ENCODE measurements at regions not wholly inside any gene's neighbourhood (a gene's known extent, or its start where the extent isn't known, plus 50 kb on each side); places are given as distances from the start of the nearest gene placed in this dataset.
"Not testable (repeated sequence)": the region's sequence is repeated elsewhere in the genome, so short reads cannot be mapped to it uniquely, and the experiment has no call there.

DNA sequence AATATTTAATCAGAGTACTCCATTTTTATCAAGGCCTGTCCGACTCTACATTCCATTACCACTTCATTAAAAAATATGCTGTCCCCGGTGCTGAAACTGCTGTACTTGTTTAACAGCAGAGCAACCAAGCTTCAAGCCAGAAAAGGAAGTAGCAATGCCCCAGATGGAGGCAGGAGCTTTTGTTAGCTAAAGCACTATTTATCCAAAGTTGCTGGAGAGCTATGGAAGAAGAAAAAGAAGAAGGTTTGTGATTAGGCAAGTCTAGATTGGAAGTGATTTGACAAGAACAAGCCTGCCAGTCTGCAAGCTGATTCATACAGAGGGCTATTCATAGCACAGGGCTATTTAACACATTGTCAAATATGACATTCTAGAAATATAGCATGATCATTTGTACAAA, 160.9 kb upstream of the SPTLC3 start:
- H3K36me3 Mint-ChIP-seq (ENCODE audit: low read depth, unreplicated experiment) = no peaks in the 10 kb centered on the region
- peaks cover 2% of the 10 kb centered on the region for H3K27me3 Mint-ChIP-seq (ENCODE audit: low read depth, unreplicated experiment)

DNA sequence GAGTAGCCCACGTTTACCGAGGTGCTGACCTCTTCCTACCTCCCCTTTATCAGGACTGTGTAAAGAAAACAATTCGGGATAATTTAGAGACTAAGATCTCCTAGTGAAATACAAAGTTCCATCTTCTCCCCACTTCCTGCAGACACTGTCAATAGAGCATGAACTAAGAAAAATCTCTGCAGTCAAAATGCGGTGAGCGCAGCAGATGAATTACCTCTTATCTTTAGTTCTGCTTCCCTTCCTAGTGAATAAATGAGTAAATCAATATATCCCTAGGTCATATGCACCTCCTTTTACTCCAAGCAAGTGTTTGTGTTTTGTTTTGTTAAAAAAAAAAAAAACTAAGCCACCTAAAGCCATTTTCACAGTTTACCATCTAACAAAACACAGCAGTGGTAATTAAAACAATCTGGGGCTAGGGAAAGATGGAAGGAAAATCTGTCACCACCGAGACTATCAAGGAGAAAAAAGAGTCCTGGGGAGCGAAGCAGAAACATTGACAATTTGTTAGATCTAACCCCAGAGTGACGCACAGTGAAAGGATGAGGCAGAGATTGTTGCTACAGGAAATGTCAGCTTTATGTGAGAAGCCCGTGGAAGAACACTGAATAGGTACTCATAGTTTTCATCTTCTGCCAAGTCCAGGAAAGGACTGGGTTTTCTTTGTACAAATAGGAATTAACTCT, 159.4 kb upstream of the SPTLC3 start:
- Mint-ChIP-seq H3K4me3 (ENCODE audit: unreplicated experiment) (no peak overlapping the region), H3K36me3 (ENCODE audit: low read depth, unreplicated experiment) (no peaks in the 10 kb centered on the region), H3K9me3 (ENCODE audit: unreplicated experiment) (no peaks in the 10 kb centered on the region), H3K27me3 (ENCODE audit: low read depth, unreplicated experiment) (peaks cover 2% of the 10 kb centered on the region), H3K4me1 (ENCODE audit: low read depth, unreplicated experiment) (no peaks in the 10 kb centered on the region), H3K27ac (ENCODE audit: unreplicated experiment) (no peak overlapping the region)
- Histone ChIP-seq H3K4me1 (ENCODE audit: insufficient read depth, low read length) (no peaks in the 10 kb centered on the region), H3K9me3 (ENCODE audit: insufficient read depth, low read depth, low read length) (no peaks in the 10 kb centered on the region), H3K27ac (ENCODE audit: low read depth, low read length) (no peak overlapping the region), H3K4me3 (ENCODE audit: insufficient read depth, low read depth, low read length) (no peak overlapping the region), H3K4me2 (ENCODE audit: low read length) (no peak overlapping the region), H3K9ac (ENCODE audit: low read length) (no peak overlapping the region), H3K27me3 (ENCODE audit: insufficient read depth, low read length) (no peaks in the 10 kb centered on the region), H3K36me3 (ENCODE audit: insufficient read depth, low read length) (no peaks in the 10 kb centered on the region), H3K79me2 (ENCODE audit: insufficient read depth, low read length) (no peaks in the 10 kb centered on the region), H2AFZ (ENCODE audit: low read depth, low read length) (no peak overlapping the region), H4K20me1 (ENCODE audit: insufficient read depth, low read length) (no peaks in the 10 kb centered on the region)
- FAIRE-seq (no peak), DNase-seq (ENCODE audit: low read depth) (no peak)
- TF ChIP-seq, protein P1, sequence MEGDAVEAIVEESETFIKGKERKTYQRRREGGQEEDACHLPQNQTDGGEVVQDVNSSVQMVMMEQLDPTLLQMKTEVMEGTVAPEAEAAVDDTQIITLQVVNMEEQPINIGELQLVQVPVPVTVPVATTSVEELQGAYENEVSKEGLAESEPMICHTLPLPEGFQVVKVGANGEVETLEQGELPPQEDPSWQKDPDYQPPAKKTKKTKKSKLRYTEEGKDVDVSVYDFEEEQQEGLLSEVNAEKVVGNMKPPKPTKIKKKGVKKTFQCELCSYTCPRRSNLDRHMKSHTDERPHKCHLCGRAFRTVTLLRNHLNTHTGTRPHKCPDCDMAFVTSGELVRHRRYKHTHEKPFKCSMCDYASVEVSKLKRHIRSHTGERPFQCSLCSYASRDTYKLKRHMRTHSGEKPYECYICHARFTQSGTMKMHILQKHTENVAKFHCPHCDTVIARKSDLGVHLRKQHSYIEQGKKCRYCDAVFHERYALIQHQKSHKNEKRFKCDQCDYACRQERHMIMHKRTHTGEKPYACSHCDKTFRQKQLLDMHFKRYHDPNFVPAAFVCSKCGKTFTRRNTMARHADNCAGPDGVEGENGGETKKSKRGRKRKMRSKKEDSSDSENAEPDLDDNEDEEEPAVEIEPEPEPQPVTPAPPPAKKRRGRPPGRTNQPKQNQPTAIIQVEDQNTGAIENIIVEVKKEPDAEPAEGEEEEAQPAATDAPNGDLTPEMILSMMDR (IDR thresholded peaks at IDR 0.05; ENCODE audit: insufficient read depth, low read depth, low read length) = no peak
- TF ChIP-seq EZH2 (IDR thresholded peaks at IDR 0.05; ENCODE audit: insufficient read depth, low read length) = no peak

More for the DNA sequence above, 160.9 kb upstream of the SPTLC3 start:
- H3K9me3 Mint-ChIP-seq (ENCODE audit: unreplicated experiment) = no peaks in the 10 kb centered on the region
- Histone ChIP-seq H3K9ac (ENCODE audit: low read length) (no peak overlapping the region), H3K36me3 (ENCODE audit: insufficient read depth, low read length) (no peaks in the 10 kb centered on the region), H3K27me3 (ENCODE audit: insufficient read depth, low read length) (no peaks in the 10 kb centered on the region), H3K9me3 (ENCODE audit: insufficient read depth, low read depth, low read length) (no peaks in the 10 kb centered on the region), H3K4me3 (ENCODE audit: insufficient read depth, low read depth, low read length) (no peak overlapping the region), H4K20me1 (ENCODE audit: insufficient read depth, low read length) (no peaks in the 10 kb centered on the region), H3K4me2 (ENCODE audit: low read length) (no peak overlapping the region), H3K27ac (ENCODE audit: low read depth, low read length) (no peak overlapping the region), H3K4me1 (ENCODE audit: insufficient read depth, low read length) (no peaks in the 10 kb centered on the region), H3K79me2 (ENCODE audit: insufficient read depth, low read length) (no peaks in the 10 kb centered on the region), H2AFZ (ENCODE audit: low read depth, low read length) (no peak overlapping the region)
- FAIRE-seq (no peak), DNase-seq (ENCODE audit: low read depth) (no peak)
- no peak for TF ChIP-seq EZH2 (IDR thresholded peaks at IDR 0.05; ENCODE audit: insufficient read depth, low read length)
- no peaks in the 10 kb centered on the region for H3K4me1 Mint-ChIP-seq (ENCODE audit: low read depth, unreplicated experiment)
- H3K27ac Mint-ChIP-seq (ENCODE audit: unreplicated experiment) = no peak overlapping the region
- H3K4me3 Mint-ChIP-seq (ENCODE audit: unreplicated experiment) = no peak overlapping the region

DNA sequence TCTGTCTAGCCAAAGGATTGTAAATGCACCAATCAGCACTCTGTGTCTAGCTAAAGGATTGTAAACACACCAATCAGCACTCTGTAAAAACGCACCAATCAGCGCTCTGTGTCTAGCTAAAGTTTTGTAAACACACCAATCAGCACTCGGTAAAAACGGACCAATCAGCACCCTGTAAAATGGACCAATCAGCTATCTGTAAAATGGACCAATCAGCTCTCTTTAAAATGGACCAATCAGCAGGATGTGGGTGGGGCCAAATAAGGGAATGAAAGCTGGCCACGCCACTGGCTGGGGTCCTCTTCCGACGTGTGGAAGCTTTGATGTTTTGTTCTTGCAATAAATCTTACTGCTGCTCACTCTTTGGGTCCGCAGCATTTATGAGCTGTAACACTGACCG, 151.1 kb upstream of the SPTLC3 start:
- not testable (repeated sequence) for H3K27me3 ChIP-seq (ENCODE audit: insufficient read depth, low read length); H3K36me3 Mint-ChIP-seq (ENCODE audit: low read depth, unreplicated experiment); H3K36me3 ChIP-seq (ENCODE audit: insufficient read depth, low read length); H3K27ac ChIP-seq (ENCODE audit: low read depth, low read length); H3K4me2 ChIP-seq (ENCODE audit: low read length); DNase-seq (ENCODE audit: low read depth); H3K4me1 Mint-ChIP-seq (ENCODE audit: low read depth, unreplicated experiment); H2AFZ ChIP-seq (ENCODE audit: low read depth, low read length); H3K9ac ChIP-seq (ENCODE audit: low read length); H3K79me2 ChIP-seq (ENCODE audit: insufficient read depth, low read length); H4K20me1 ChIP-seq (ENCODE audit: insufficient read depth, low read length); H3K27me3 Mint-ChIP-seq (ENCODE audit: low read depth, unreplicated experiment); H3K9me3 Mint-ChIP-seq (ENCODE audit: unreplicated experiment); H3K9me3 ChIP-seq (ENCODE audit: insufficient read depth, low read depth, low read length); H3K4me3 Mint-ChIP-seq (ENCODE audit: unreplicated experiment); H3K27ac Mint-ChIP-seq (ENCODE audit: unreplicated experiment); FAIRE-seq; H3K4me1 ChIP-seq (ENCODE audit: insufficient read depth, low read length); H3K4me3 ChIP-seq (ENCODE audit: insufficient read depth, low read depth, low read length)
